SK-N-DZ (cell line): ENCODE measurements at regions not wholly inside any gene's neighbourhood (a gene's known extent, or its start where the extent isn't known, plus 50 kb on each side); places are given as distances from the start of the nearest gene placed in this dataset.

ENCODE experiments used
- DNase-seq: peaks from one replicate; pipeline ENCODE4 v3.0.0-alpha.2; 2015; ENCODE audit warnings: low spot score

- no peak for DNase-seq
These were observed 638.8 kb downstream of the PLOD2 start for GRCh38 chr3:145522179-145522578.

DNA sequence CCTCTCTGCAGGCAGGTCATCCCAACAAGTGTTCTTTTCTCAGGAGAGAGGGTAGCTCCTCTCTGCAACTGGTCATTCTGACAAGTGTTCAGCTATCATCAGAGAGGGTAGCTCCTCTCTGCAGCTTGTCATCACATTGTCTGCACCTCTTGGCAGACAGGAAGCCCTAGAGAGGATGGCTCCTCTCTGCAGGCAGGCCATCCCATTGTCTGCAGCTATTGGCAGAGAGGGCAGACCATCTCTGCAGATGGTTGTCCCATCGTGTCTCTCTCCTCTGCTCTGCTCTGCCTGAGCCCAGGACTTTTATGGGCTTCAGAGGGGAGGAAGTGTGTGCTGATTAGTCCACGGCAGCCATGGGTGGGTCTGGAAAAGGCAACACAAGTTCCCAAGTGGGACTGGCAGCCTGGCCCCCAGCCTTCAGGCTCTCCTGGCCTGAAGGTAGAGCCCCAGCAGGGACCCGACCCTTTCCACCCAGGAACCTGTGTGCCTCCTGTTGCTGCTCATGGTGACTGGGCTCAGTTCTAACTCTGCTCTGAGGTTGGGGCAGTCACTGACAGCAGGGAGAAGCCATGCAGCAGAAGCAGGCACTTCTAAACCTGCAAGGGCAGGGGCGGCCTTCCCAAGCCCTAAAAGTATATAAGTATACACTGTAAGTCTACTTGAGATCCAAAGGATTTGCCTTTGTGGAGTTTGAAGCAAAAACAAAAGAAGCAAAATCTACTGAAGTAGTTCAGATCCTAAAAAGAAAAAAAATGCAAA, 637.9 kb downstream of the PLOD2 start:
- no peak for DNase-seq

GRCh38 chr3:145531548-145531947, 629.4 kb downstream of the PLOD2 start:
- no peak for DNase-seq

GRCh38 chr3:145533696-145534095, 627.3 kb downstream of the PLOD2 start:
- no peak for DNase-seq

DNA sequence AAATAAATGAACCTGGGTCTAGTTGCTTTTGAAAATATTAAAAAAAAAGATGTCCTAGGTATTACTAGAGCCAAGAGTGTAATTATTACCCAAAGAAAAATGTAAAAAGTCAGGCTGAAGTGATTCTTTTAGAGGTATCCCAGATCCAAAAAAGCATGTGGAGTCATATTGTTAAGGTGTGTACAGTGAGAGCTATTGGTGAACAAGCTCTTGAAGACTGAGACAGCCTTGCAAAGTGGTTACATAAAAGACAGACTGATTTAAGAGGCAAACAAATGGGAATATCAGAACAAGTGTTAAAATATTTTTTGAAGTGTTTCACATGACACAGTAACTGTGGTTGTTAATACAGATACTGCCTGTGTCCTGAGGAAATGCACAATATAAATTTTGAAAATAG, 624.5 kb downstream of the PLOD2 start:
- no peak for DNase-seq

DNA sequence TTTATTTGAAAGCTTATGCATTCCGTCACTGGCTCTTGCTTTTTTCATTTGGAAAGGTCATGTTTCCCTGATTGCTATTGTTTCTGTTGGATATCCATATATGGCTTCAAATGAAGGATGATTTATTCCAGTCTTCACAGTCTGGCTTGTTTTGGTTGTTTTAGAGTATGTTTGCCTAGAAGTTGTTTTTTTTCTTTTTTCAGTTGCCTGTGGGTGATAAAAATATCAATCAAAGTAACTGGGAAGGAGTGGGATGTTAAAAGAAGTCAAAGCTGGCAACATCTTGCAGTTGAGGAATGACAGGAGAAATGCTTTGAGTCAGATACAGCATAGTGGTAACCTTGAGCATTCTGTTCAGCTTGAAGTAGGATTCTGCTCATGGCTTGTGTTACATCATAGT, 610.5 kb downstream of the PLOD2 start:
- no peak for DNase-seq

GRCh38 chr3:145557405-145557804, 603.6 kb downstream of the PLOD2 start:
- peak; percentile 82 for DNase-seq

GRCh38 chr3:145578471-145578870, 582.5 kb downstream of the PLOD2 start:
- no peak for DNase-seq

- no peak for DNase-seq
These were observed 579.3 kb downstream of the PLOD2 start for GRCh38 chr3:145581694-145582093.

GRCh38 chr3:145604851-145605250, 556.1 kb downstream of the PLOD2 start:
- DNase-seq = no peak

DNA sequence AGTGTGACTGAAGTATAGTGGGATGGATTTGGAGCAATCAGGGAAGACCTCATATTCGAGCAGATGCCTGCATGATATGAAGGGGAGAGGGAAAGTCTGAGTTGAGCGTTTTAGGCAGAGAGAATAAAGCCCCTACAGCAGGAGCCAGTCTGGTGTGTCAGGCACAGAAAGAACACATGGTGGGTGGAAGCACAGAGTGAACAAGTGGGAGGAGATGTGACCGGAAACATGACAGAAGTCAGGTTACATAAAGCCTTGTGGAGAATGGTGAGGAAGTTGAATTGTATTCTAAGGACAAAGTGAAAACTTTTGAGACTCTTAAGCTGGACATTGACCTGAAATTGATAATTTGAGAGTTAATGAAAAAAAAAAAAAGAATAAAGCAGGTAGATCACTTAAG, 541.0 kb downstream of the PLOD2 start:
- DNase-seq = no peak

DNA sequence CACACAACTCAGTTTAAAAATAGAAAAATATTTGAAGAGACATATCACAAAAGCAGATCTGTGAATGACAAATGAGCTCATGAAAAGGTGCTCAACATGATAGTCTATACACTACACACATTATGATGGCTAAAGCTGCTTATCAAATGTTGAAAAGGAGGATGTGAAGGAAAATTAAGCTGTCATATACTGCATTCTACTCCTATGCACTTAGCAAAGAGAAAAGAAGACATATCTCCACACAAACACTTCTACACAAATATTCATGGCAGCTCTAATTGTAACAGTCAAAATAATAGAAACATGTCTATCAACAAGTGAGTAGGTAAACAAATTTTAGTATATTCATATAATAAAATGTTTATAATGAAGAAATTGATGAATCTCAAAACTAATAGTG, 540.5 kb downstream of the PLOD2 start:
- DNase-seq = no peak

DNA sequence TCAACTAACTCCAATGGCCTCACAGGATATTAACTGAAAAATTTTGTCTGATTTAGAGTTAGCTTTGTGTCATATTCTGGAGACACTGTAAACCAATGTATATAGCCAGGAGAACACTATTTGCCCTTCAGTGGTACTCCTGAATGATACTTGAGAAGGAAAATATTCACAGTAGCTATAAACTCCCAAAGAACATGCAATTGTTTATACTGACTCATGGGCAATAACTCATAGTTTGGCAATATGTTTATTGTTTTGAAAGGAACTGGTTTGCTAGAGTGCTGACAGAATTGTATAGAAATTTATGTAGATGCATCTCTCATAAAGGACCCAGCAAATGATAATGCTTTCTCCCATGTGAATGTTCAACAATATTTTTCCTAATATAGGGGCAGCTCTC, 537.6 kb downstream of the PLOD2 start:
- DNase-seq = no peak

DNA sequence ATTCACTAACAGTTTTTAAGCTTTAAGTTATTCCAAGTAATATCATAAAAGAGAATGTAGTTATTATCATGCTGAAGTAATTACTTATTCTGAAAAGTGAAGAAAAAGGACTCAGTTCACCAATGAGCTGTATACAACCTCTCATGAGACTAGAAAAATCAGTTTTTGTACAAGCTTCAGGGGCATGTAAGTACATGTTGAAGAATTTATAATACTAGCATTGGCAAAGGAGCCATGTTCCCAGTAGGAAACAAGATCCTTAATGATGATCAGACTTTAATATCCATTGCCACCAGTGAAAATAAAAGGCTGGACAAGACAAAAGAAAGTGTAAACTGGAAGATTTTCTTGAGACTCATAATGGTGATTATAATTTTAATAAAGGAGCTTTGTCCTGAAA, 532.8 kb downstream of the PLOD2 start:
- DNase-seq = no peak

DNA sequence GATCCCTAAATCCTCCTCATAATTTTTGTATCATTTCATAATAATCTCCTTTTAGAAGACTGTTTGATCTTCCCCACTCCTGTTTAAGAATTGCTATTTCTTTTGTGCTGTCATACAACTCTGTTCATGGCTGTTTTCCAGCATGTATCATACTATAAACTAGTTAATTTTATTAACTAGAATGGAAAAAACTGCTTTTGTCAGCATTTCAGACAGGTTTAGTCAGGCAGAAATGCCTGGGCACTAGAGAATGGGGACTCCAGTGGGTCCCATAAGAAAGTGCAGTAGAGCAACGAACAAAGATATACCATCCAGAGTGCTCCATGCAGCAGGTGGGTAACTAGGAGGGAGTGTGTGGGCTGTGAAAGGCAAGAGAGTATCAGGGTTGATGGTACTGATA, 523.9 kb downstream of the PLOD2 start:
- DNase-seq = no peak

GRCh38 chr3:145639003-145639606, 521.9 kb downstream of the PLOD2 start:
- DNase-seq = peak; percentile 92

DNA sequence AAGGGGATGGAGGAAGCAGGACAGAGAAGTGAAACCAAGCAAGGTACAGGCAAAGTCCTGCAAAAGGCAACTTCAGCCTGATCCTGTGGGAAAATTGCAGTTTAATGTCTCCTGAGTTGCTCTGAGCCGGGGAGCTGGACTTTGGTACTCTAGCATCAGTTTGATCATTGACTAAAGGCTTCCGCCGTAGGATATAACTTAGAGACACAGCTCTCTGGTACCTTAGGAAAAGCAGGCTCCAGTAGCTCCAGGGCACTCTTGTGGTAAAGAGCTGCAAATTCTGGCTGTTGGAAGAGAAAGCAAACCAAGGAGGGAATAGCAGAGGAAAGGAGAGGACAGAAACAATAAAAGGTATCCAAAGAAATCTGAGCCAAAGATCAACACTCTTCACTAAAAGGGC, 521.1 kb downstream of the PLOD2 start:
- DNase-seq = peak; percentile 28

GRCh38 chr3:145648396-145648795, 512.6 kb downstream of the PLOD2 start:
- DNase-seq = no peak

DNA sequence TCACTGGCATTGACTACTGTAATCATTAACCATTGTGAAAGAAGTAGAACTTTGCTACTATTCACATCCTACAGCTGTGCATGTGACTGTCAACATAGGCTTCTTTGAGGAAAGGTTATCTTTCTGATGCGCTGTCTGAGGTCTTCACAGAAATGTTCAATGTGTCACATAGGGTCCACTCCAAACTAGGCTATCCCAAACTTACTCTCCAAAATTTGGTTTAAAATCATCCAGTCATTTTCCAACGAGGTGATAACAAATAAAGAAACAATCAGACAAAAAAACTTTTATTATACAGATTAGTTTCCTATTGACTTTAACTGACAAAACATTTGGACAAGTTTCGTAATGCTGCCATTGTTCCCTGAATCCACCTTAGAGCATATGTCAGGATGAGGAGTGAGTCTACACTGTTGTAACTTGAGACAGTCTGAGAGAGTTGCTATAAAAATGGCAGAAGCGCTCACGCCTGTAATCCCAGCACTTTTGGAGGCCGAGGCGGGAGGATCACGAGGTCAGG, 511.6 kb downstream of the PLOD2 start:
- no peak for DNase-seq

DNA sequence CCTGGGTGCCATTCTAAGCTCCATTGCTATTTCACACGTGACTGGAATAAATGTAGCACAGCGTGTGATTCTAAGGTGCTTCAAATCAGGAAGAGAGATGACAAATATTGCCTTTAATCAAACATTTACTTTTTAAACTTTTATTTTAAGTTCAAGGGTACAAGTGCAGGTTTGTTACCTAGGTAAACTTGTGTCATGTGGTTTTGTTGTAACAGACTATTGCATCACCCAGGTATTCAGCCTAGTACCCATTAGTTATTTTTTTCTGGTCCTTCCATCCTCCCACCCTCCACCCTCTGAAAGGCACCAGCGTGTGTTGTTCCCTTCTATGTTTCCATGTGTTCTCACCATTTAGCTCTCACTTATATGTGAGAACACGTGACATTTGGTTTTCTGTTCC, 510.8 kb downstream of the PLOD2 start:
- DNase-seq = no peak

GRCh38 chr3:145671121-145671520, 489.9 kb downstream of the PLOD2 start:
- DNase-seq = no peak

- peak; percentile 4 for DNase-seq
These were observed 487.1 kb downstream of the PLOD2 start for GRCh38 chr3:145673838-145674237.

- DNase-seq = no peak
These were observed 482.6 kb downstream of the PLOD2 start for GRCh38 chr3:145678401-145678800.
